ENCODE measurements at regions not wholly inside any gene's neighbourhood (a gene's known extent, or its start where the extent isn't known, plus 50 kb on each side); places are given as distances from the start of the nearest gene placed in this dataset.

DNA sequence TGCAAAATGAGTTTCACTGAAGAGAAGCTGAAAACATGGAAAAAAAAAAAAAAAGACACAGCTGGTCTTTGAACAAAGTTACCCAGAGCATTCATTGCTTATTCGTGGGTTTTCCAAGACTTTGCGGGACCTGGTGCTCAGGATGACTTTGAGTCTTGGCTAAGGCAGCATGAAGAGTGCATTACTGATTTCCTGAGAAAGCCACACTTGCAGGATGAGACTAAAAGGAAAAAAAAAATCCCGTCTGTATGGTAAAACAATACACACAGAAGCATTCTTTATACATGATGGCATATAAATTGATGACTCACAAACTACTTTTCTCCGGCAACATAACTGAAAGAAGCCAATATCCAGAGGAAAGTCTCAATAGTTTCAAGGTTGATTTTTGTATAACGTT lies 195.4 kb downstream of the SPP2 start:
- TF ChIP-seq SAP130 (CRISPR knock-in tag; IDR thresholded peaks at IDR 0.05; ENCODE audit: low read depth) (no peak), POLR2AphosphoS5 (IDR thresholded peaks at IDR 0.05; ENCODE audit: low read depth, low read length) (no peak), SIN3A (IDR thresholded peaks at IDR 0.05; ENCODE audit: borderline replicate concordance, low read depth, low read length) (no peak), CTCF (CRISPR knock-in tag; IDR thresholded peaks at IDR 0.05) (no peak), NFIC (IDR thresholded peaks at IDR 0.05; ENCODE audit: low read length) (no peak), ZNF543 (CRISPR knock-in tag; IDR thresholded peaks at IDR 0.05) (no peak), MXI1 (IDR thresholded peaks at IDR 0.05; ENCODE audit: borderline replicate concordance, low read depth, low read length) (no peak), HES4 (CRISPR knock-in tag; IDR thresholded peaks at IDR 0.05; ENCODE audit: borderline replicate concordance) (no peak), CEBPB (IDR thresholded peaks at IDR 0.05; ENCODE audit: borderline replicate concordance, low read depth, low read length) (no peak), NFYB (CRISPR knock-in tag; IDR thresholded peaks at IDR 0.05) (no peak), ARNT (IDR thresholded peaks at IDR 0.05) (no peak), ZNF430 (CRISPR knock-in tag; IDR thresholded peaks at IDR 0.05) (no peak), ZFP36 (IDR thresholded peaks at IDR 0.05; ENCODE audit: borderline replicate concordance, low read depth, low read length, partially characterized antibody) (no peak)
- TF ChIP-seq, protein P1, sequence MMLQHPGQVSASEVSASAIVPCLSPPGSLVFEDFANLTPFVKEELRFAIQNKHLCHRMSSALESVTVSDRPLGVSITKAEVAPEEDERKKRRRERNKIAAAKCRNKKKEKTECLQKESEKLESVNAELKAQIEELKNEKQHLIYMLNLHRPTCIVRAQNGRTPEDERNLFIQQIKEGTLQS (CRISPR knock-in tag; IDR thresholded peaks at IDR 0.05): no peak

All from HepG2 (cell line).